ENCODE measurements at regions not wholly inside any gene's neighbourhood (a gene's known extent, or its start where the extent isn't known, plus 50 kb on each side); places are given as distances from the start of the nearest gene placed in this dataset.

- Histone ChIP-seq H2AFZ (ENCODE audit: low read length) (no peak overlapping the region), H3K4me3 (ENCODE audit: low read length, poor library complexity, severe bottlenecking) (no peak overlapping the region), H3K9ac (ENCODE audit: low read depth, low read length, poor library complexity, severe bottlenecking) (no peak overlapping the region), H3F3A (ENCODE audit: low read depth) (no peaks in the 10 kb centered on the region), H3K4me1 (ENCODE audit: insufficient read depth, low read length, poor library complexity, severe bottlenecking) (no peaks in the 10 kb centered on the region), H3K27me3 (ENCODE audit: insufficient read depth, low read length, poor library complexity, severe bottlenecking) (no peaks in the 10 kb centered on the region), H3K9me2 (replicated peaks; ENCODE audit: low read depth, low read length) (no peaks in the 10 kb centered on the region), H3K4me2 (ENCODE audit: low read depth, low read length, poor library complexity, severe bottlenecking) (no peak overlapping the region), H3K79me2 (ENCODE audit: insufficient read depth, low read length) (no peaks in the 10 kb centered on the region), H3K9me3 (ENCODE audit: insufficient read depth, low read depth, low read length) (no peaks in the 10 kb centered on the region), H3K36me3 (ENCODE audit: insufficient read depth, low read length) (no peaks in the 10 kb centered on the region), H4K20me1 (ENCODE audit: insufficient read depth, low read length, poor library complexity, severe bottlenecking) (no peaks in the 10 kb centered on the region)
- TF ChIP-seq EZH2phosphoT487 (IDR thresholded peaks at IDR 0.05; ENCODE audit: borderline replicate concordance): no peak
Observed at GRCh38 chr1:208682664-208683013, 438.5 kb upstream of the PLXNA2 start.

- H2AFZ ChIP-seq (ENCODE audit: low read length): no peak overlapping the region
- H3K4me2 ChIP-seq (ENCODE audit: low read depth, low read length, poor library complexity, severe bottlenecking): no peak overlapping the region
- H3K9me3 ChIP-seq (ENCODE audit: insufficient read depth, low read depth, low read length): no peaks in the 10 kb centered on the region
- no peaks in the 10 kb centered on the region for H4K20me1 ChIP-seq (ENCODE audit: insufficient read depth, low read length, poor library complexity, severe bottlenecking)
- no peaks in the 10 kb centered on the region for H3F3A ChIP-seq (ENCODE audit: low read depth)
- no peak overlapping the region for H3K4me3 ChIP-seq (ENCODE audit: low read length, poor library complexity, severe bottlenecking)
- H3K4me1 ChIP-seq (ENCODE audit: insufficient read depth, low read length, poor library complexity, severe bottlenecking): no peaks in the 10 kb centered on the region
- no peaks in the 10 kb centered on the region for H3K36me3 ChIP-seq (ENCODE audit: insufficient read depth, low read length)
- no peaks in the 10 kb centered on the region for H3K79me2 ChIP-seq (ENCODE audit: insufficient read depth, low read length)
- H3K9me2 ChIP-seq (replicated peaks; ENCODE audit: low read depth, low read length): no peaks in the 10 kb centered on the region
- TF ChIP-seq EZH2phosphoT487 (IDR thresholded peaks at IDR 0.05; ENCODE audit: borderline replicate concordance) (no peak), CTCF (conservative IDR thresholded peaks at IDR 0.05; ENCODE audit: low read length) (no peak)
- H3K9ac ChIP-seq (ENCODE audit: low read depth, low read length, poor library complexity, severe bottlenecking): no peak overlapping the region
- H3K27me3 ChIP-seq (ENCODE audit: insufficient read depth, low read length, poor library complexity, severe bottlenecking): no peaks in the 10 kb centered on the region
Observed at GRCh38 chr1:208683141-208683540, 439.0 kb upstream of the PLXNA2 start.

- H3K9ac ChIP-seq (ENCODE audit: low read depth, low read length, poor library complexity, severe bottlenecking): no peak overlapping the region
Observed at GRCh38 chr1:208684192-208684591, 440.0 kb upstream of the PLXNA2 start.

More at GRCh38 chr1:208684192-208684591, 440.0 kb upstream of the PLXNA2 start:
- H3K4me2 ChIP-seq (ENCODE audit: low read depth, low read length, poor library complexity, severe bottlenecking): no peak overlapping the region
- no peaks in the 10 kb centered on the region for H4K20me1 ChIP-seq (ENCODE audit: insufficient read depth, low read length, poor library complexity, severe bottlenecking)
- no peaks in the 10 kb centered on the region for H3K9me2 ChIP-seq (replicated peaks; ENCODE audit: low read depth, low read length)
- H3K79me2 ChIP-seq (ENCODE audit: insufficient read depth, low read length): no peaks in the 10 kb centered on the region
- no peaks in the 10 kb centered on the region for H3K9me3 ChIP-seq (ENCODE audit: insufficient read depth, low read depth, low read length)
- H3K4me3 ChIP-seq (ENCODE audit: low read length, poor library complexity, severe bottlenecking): no peak overlapping the region
- H3K36me3 ChIP-seq (ENCODE audit: insufficient read depth, low read length): no peaks in the 10 kb centered on the region
- no peak overlapping the region for H2AFZ ChIP-seq (ENCODE audit: low read length)
- H3K27me3 ChIP-seq (ENCODE audit: insufficient read depth, low read length, poor library complexity, severe bottlenecking): no peaks in the 10 kb centered on the region
- H3K4me1 ChIP-seq (ENCODE audit: insufficient read depth, low read length, poor library complexity, severe bottlenecking): no peaks in the 10 kb centered on the region
- H3F3A ChIP-seq (ENCODE audit: low read depth): no peaks in the 10 kb centered on the region
- no peak for TF ChIP-seq EZH2phosphoT487 (IDR thresholded peaks at IDR 0.05; ENCODE audit: borderline replicate concordance)
- TF ChIP-seq CTCF (conservative IDR thresholded peaks at IDR 0.05; ENCODE audit: low read length): no peak

All from Loucy (cell line).